ENCODE measurements at regions not wholly inside any gene's neighbourhood (a gene's known extent, or its start where the extent isn't known, plus 50 kb on each side); places are given as distances from the start of the nearest gene placed in this dataset.

GRCh38 chr17:68184816-68185436 lies 62.9 kb upstream of the AMZ2 start:
- Histone ChIP-seq H3K4me3 (no peak overlapping the region), H3K4me1 (no peaks in the 10 kb centered on the region), H3K9me3 (no peaks in the 10 kb centered on the region), H3K27ac (no peak overlapping the region), H3K36me3 (replicated peaks in 1 of 2; ENCODE audit: insufficient read depth in 1 of 2, low read depth in 2 of 2) (no peaks in the 10 kb centered on the region), H3K27me3 (no peaks in the 10 kb centered on the region)
- intact Hi-C loops (cut with DNase I), result no loop called here
- no peak for TF ChIP-seq CTCF (IDR thresholded peaks at IDR 0.05)
- TF ChIP-seq POLR2A (IDR thresholded peaks at IDR 0.05), result no peak
- DNase-seq (no peak), ATAC-seq (no peak)
- 71 to 85% methylated on average over 4 of the region's 4 CpGs for WGBS, 2 donors

DNA sequence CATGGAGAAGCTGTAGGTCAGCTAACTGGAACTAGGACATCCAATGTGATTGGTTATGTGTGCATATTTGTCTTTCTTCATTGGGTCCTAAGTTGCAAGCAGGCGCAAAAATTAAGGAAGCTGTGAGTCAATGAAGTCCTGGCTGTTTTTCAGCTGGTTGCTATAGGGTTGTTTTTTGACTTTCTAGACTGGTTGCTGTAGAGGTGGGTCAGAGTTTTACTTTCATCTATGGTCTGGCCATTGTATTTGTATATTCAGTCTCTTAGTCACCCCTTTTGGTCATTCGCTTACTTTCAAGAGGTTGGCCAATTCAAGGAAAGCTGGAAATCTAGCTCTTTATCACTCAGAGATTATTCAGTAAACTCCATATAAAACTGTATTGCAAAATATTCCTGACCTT lies 62.0 kb upstream of the AMZ2 start:
- Histone ChIP-seq H3K9me3 (no peaks in the 10 kb centered on the region), H3K27me3 (no peaks in the 10 kb centered on the region), H3K4me3 (no peak overlapping the region), H3K4me1 (no peaks in the 10 kb centered on the region), H3K36me3 (replicated peaks in 1 of 2; ENCODE audit: insufficient read depth in 1 of 2, low read depth in 2 of 2) (no peaks in the 10 kb centered on the region), H3K27ac (no peak overlapping the region)
- no peak for ATAC-seq
- 98% methylated on average over 2 of the region's 2 CpGs for WGBS, 2 donors
- TF ChIP-seq CTCF (IDR thresholded peaks at IDR 0.05) (no peak), POLR2A (IDR thresholded peaks at IDR 0.05) (no peak)
- no peak for DNase-seq
- intact Hi-C loops (cut with DNase I), result no loop called here

GRCh38 chr17:68190495-68190894 lies 57.3 kb upstream of the AMZ2 start:
- Histone ChIP-seq H3K27ac (no peak overlapping the region), H3K9me3 (no peaks in the 10 kb centered on the region), H3K4me1 (no peaks in the 10 kb centered on the region), H3K36me3 (replicated peaks in 1 of 2; ENCODE audit: insufficient read depth in 1 of 2, low read depth in 2 of 2) (no peaks in the 10 kb centered on the region), H3K4me3 (no peak overlapping the region), H3K27me3 (peaks cover 0 to 4% of the 10 kb centered on the region in 2 donors)
- TF ChIP-seq CTCF (IDR thresholded peaks at IDR 0.05) (no peak), POLR2A (IDR thresholded peaks at IDR 0.05) (no peak)
- no peak for DNase-seq
- 82% methylated on average over 4 of the region's 4 CpGs for WGBS, 2 donors
- no peak for ATAC-seq
- intact Hi-C loops (cut with DNase I), result no loop called here

- peaks cover 0 to 36% of the 10 kb centered on the region in 2 donors for H3K27me3 ChIP-seq
- peaks cover 51% of the 10 kb centered on the region for H3K4me1 ChIP-seq
- no peak for ATAC-seq
- no peak for DNase-seq
- no peaks in the 10 kb centered on the region for H3K9me3 ChIP-seq
- no peak overlapping the region for H3K4me3 ChIP-seq
- H3K27ac ChIP-seq, result no peak overlapping the region
- TF ChIP-seq CTCF (IDR thresholded peaks at IDR 0.05) (no peak), POLR2A (IDR thresholded peaks at IDR 0.05) (no peak)
- no peaks in the 10 kb centered on the region for H3K36me3 ChIP-seq (replicated peaks in 1 of 2; ENCODE audit: insufficient read depth in 1 of 2, low read depth in 2 of 2)
- intact Hi-C loops (cut with DNase I), result no loop called here
- WGBS, 2 donors, result 15 to 33% methylated on average over 8 to 22 of the region's 27 CpGs
Measured at GRCh38 chr17:68195667-68196393, 52.0 kb upstream of the AMZ2 start.
